ENCODE measurements at regions not wholly inside any gene's neighbourhood (a gene's known extent, or its start where the extent isn't known, plus 50 kb on each side); places are given as distances from the start of the nearest gene placed in this dataset.

- no peak for TF ChIP-seq CTCF (conservative IDR thresholded peaks at IDR 0.05; ENCODE audit: low read depth, low read length)
- H3K4me3 ChIP-seq (ENCODE audit: low read depth, low read length) = no peak overlapping the region
- DNase-seq (ENCODE audit: low read depth) = peak; percentile 22
Measured at GRCh38 chr3:72571638-72572114, 276.6 kb downstream of the SHQ1 start.

GRCh38 chr3:72571052-72571451, 277.2 kb downstream of the SHQ1 start:
- no peak overlapping the region for H3K4me3 ChIP-seq (ENCODE audit: low read depth, low read length)
- no peak for DNase-seq (ENCODE audit: low read depth)
- TF ChIP-seq CTCF (conservative IDR thresholded peaks at IDR 0.05; ENCODE audit: low read depth, low read length) = no peak

GRCh38 chr3:72569754-72570440, 278.3 kb downstream of the SHQ1 start:
- no peak overlapping the region for H3K4me3 ChIP-seq (ENCODE audit: low read depth, low read length)
- TF ChIP-seq CTCF (conservative IDR thresholded peaks at IDR 0.05; ENCODE audit: low read depth, low read length) = no peak
- DNase-seq (ENCODE audit: low read depth) = no peak

GRCh38 chr3:72568083-72568482, 280.2 kb downstream of the SHQ1 start:
- no peak for TF ChIP-seq CTCF (conservative IDR thresholded peaks at IDR 0.05; ENCODE audit: low read depth, low read length)
- no peak for DNase-seq (ENCODE audit: low read depth)
- no peak overlapping the region for H3K4me3 ChIP-seq (ENCODE audit: low read depth, low read length)

GRCh38 chr3:72567474-72567873, 280.8 kb downstream of the SHQ1 start:
- no peak for TF ChIP-seq CTCF (conservative IDR thresholded peaks at IDR 0.05; ENCODE audit: low read depth, low read length)
- no peak overlapping the region for H3K4me3 ChIP-seq (ENCODE audit: low read depth, low read length)
- no peak for DNase-seq (ENCODE audit: low read depth)

- no peak overlapping the region for H3K4me3 ChIP-seq (ENCODE audit: low read depth, low read length)
- TF ChIP-seq CTCF (conservative IDR thresholded peaks at IDR 0.05; ENCODE audit: low read depth, low read length) = no peak
- DNase-seq (ENCODE audit: low read depth) = no peak
Measured at GRCh38 chr3:72565593-72565992, 282.7 kb downstream of the SHQ1 start.

Data from choroid plexus epithelial cell (primary cell).